Middle frontal gyrus (tissue), 1 donor: ENCODE measurements at regions not wholly inside any gene's neighbourhood (a gene's known extent, or its start where the extent isn't known, plus 50 kb on each side); places are given as distances from the start of the nearest gene placed in this dataset.

Experiments used
- DNase-seq: peaks from one replicate; pipeline ENCODE4 v3.0.0-alpha.2; 2015; ENCODE audit warnings: low spot score; ENCODE audit errors: extremely low spot score

GRCh38 chr2:6580982-6581381, 284.7 kb downstream of the CMPK2 start:
- DNase-seq: no peak

GRCh38 chr2:6589150-6589549, 276.6 kb downstream of the CMPK2 start:
- DNase-seq: no peak

DNA sequence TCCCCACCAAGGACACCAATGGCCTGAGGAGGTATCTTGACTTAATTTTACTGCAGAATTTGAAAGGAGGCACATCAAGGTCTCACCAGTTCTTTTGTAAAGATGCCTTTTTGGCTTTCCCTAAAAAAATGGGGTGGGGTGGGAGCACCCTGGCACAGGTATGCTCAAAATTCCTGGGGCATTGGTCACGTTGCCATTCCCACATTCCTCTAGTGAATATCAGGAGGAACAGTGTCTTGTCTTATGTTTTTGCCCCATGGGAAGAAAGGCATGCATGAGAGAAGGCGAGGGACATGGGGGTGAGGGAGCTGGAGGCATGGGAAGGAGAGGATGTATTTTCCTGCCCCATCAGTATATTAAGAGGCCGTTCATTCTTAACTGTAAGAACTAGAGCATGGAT, 275.3 kb downstream of the CMPK2 start:
- DNase-seq: no peak

GRCh38 chr2:6602471-6602870, 263.2 kb downstream of the CMPK2 start:
- DNase-seq: no peak

- DNase-seq: no peak
These were observed 259.7 kb downstream of the CMPK2 start for GRCh38 chr2:6605836-6606505.

DNA sequence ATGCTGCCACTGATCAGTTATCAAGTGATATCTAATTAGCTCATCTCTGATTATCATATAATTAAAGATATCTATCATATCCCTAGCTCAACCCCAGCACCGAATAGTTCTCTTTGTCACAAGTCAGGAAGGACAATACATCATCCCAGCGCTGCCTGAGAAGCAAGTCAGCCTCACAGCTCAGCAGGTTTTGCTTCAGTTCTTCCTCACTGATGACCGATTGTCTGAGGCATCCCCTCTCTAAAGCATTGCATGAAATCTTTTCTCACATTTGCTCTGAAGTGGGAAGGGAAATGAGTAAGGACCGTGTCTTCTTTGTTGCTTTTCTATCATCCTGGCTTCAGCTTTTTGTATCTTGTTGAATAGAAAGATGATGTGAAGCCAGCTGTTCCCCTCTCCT, 247.9 kb downstream of the CMPK2 start:
- DNase-seq: no peak

GRCh38 chr2:6618201-6618600, 247.5 kb downstream of the CMPK2 start:
- DNase-seq: no peak

DNA sequence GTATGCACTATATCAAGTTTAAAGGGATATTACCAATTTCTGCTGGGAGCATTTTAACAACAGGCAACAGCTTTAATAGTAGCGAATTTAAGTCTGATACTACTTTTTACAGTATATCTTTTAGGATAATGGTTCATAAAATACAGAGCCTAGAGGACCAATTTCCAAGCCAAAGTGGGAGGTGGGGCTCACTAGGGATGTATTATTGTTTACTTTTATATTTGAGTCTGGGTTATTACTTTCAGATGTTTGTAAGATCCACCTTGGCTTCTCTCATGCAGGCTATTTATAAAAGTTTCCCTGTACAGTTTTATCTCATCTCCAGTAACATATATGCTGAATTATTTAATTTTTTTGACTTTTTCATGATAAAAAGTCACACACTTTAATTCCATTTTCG, 242.0 kb downstream of the CMPK2 start:
- DNase-seq: no peak

- no peak for DNase-seq
These were observed 239.2 kb downstream of the CMPK2 start for GRCh38 chr2:6626401-6627012.

- no peak for DNase-seq
These were observed 238.4 kb downstream of the CMPK2 start for GRCh38 chr2:6627316-6627715.

- DNase-seq: no peak
These were observed 235.5 kb downstream of the CMPK2 start for GRCh38 chr2:6630209-6630608.

- DNase-seq: no peak
These were observed 230.4 kb downstream of the CMPK2 start for GRCh38 chr2:6635296-6635695.

GRCh38 chr2:6637330-6637729, 228.4 kb downstream of the CMPK2 start:
- no peak for DNase-seq

GRCh38 chr2:6639929-6640620, 225.6 kb downstream of the CMPK2 start:
- DNase-seq: no peak

- no peak for DNase-seq
These were observed 225.1 kb downstream of the CMPK2 start for GRCh38 chr2:6640621-6641015.

DNA sequence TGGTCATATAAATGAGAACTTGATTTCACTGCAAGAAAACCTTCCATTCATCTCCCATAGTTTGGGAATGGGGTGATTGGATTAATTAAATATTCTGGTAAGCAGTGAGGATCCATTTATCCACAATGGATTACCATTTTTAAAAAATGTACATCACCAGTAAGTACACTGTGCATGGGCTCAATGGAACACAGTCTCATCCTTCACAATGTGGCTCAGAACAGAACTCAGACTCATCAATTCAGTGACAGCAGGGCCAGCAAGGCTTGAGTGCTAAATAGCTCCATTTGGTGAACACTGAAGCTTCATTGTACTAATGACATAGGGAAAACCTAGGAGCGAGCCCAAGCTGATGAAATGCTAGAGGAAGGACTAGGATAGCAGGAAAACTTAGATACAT, 223.8 kb downstream of the CMPK2 start:
- no peak for DNase-seq

GRCh38 chr2:6644261-6644660, 221.4 kb downstream of the CMPK2 start:
- DNase-seq: no peak

DNA sequence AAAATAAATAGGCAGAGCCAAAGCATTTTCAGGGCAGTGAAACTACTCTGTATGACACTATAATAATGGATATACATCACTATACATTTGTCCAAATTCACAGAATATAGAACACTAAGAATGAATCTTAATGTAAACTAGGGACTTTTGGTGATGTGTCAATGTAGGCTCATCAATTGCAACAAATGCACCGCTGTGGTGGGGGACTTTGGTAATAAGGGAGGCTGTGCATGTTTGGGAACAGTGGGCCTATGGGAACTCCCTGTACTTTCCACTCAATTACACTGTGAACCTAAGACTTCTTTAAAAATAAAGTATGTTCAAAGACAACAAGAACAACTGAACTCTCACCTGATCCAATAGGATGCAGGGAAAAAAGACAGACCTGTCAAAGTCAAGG, 220.7 kb downstream of the CMPK2 start:
- DNase-seq: no peak

DNA sequence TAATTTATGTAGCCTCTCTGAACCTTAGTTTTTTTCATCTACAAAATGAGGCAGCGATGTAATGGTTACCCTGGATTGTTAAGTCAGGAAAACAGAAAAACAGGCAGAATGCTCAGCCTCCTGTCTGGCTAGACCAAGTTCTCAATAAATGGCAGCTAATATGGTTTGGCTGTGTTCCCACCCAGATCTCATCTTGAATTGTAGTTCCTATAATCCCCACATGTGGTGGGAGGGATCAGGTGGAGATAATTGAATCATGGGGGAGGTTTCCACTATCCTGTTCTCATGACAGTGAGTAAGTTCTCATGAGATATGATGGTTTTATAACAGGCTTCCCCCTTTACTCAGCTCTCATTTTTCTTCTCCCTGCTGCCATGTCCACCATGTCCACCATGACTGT, 220.0 kb downstream of the CMPK2 start:
- DNase-seq: no peak

- DNase-seq: no peak
These were observed 218.7 kb downstream of the CMPK2 start for GRCh38 chr2:6647046-6647445.

DNA sequence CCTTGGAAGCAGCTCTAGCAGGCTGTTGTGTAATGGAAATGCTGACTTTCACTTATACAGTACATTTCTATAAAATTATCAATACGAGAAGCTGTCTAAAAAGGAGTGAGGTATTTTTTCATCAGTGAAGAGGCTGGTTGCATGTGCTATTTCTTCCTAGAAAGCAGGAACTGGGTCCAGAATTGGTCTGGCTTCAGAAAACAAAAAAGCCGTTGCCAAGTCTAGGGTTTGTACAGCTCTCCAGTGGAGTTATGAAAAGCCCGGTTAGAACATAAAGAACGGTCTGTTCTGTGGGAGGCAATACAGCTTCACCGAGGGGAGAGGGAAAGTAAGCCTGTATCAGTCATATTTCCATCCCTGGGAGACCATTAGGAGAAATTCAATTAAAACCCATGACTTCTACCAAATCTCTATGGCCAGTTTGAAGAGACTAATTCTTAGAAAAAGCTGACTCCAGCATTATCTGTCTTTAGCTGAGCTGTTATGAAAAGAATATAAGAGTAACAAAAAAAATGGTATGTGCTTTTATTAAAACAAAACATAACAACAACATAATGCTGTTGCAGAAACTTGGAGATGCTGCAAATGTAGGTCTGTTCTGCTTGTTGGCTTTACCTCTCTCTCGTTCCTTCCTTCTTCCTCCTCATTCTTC, 217.0 kb downstream of the CMPK2 start:
- DNase-seq: peak; percentile 21

DNA sequence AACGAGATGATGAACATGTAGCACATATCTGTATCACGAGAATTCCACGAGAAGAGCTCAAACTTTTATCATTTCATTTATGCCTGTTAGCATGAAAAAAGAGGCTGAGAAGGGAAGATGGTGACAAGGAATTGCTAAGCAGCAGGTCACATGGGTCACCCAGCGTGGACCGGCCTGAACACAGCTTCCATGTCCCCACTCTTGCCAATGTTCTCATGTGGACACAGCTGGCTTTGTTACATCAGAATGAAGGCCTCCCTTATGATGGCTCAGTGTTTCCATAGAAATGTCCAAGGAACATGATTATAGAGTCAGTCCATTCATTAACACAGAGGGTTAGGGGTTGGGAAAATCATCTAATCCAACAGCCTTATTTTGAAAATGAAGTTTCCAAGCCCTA, 215.4 kb downstream of the CMPK2 start:
- no peak for DNase-seq
